ENCODE measurements at regions not wholly inside any gene's neighbourhood (a gene's known extent, or its start where the extent isn't known, plus 50 kb on each side); places are given as distances from the start of the nearest gene placed in this dataset.

GRCh38 chr1:29697391-29697780 is 461.1 kb downstream of the PTPRU start:
- Histone ChIP-seq H3K27me3 (ENCODE audit: control insufficient read depth, insufficient read depth, low read length) (no peaks in the 10 kb centered on the region), H3K9me3 (ENCODE audit: control insufficient read depth, insufficient read depth, low read length) (no peaks in the 10 kb centered on the region), H3K4me1 (ENCODE audit: control insufficient read depth, insufficient read depth, low read length) (no peaks in the 10 kb centered on the region), H3K4me3 (ENCODE audit: low read length) (no peak overlapping the region), H3K27ac (ENCODE audit: low read length) (no peak overlapping the region), H3K36me3 (ENCODE audit: control insufficient read depth, insufficient read depth, low read length) (no peaks in the 10 kb centered on the region)
- no peak for DNase-seq (ENCODE audit: low read depth, low spot score)
- no CpG with 5 or more reads among the region's 10 CpGs for WGBS (ENCODE audit: insufficient coverage, insufficient read length)

GRCh38 chr1:29696656-29697390 is 460.5 kb downstream of the PTPRU start:
- WGBS (ENCODE audit: insufficient coverage, insufficient read length) = no CpG with 5 or more reads among the region's 20 CpGs
- Histone ChIP-seq H3K36me3 (ENCODE audit: control insufficient read depth, insufficient read depth, low read length) (no peaks in the 10 kb centered on the region), H3K9me3 (ENCODE audit: control insufficient read depth, insufficient read depth, low read length) (no peaks in the 10 kb centered on the region), H3K4me1 (ENCODE audit: control insufficient read depth, insufficient read depth, low read length) (no peaks in the 10 kb centered on the region), H3K27me3 (ENCODE audit: control insufficient read depth, insufficient read depth, low read length) (no peaks in the 10 kb centered on the region), H3K27ac (ENCODE audit: low read length) (no peak overlapping the region), H3K4me3 (ENCODE audit: low read length) (no peak overlapping the region)
- no peak for DNase-seq (ENCODE audit: low read depth, low spot score)

- H3K4me1 ChIP-seq (ENCODE audit: control insufficient read depth, insufficient read depth, low read length) = no peaks in the 10 kb centered on the region
- WGBS (ENCODE audit: insufficient coverage, insufficient read length) = no CpG with 5 or more reads among the region's 5 CpGs
Observed at GRCh38 chr1:29695803-29696202, 459.5 kb downstream of the PTPRU start.

DNA sequence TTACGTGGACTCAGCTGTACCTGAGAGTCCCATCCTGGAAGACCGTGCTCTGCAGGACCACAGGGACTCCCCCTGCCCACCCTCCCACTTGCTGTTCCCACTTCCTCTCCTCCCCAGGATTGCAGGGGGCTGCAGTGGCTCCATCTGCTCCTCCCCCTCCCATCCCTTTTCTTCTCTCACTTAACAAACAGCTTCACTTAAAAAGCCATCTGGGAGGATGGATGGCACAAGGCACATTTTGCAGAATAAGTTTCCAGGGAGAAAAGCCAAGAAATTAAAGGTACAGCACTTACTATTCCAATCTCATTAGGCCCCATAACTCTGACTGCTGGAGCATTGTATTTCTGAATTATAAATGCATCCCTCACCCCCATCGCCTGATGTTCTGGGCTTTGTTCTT is 458.7 kb downstream of the PTPRU start:
- Histone ChIP-seq H3K27me3 (ENCODE audit: control insufficient read depth, insufficient read depth, low read length) (no peaks in the 10 kb centered on the region), H3K27ac (ENCODE audit: low read length) (no peak overlapping the region), H3K9me3 (ENCODE audit: control insufficient read depth, insufficient read depth, low read length) (no peaks in the 10 kb centered on the region), H3K4me1 (ENCODE audit: control insufficient read depth, insufficient read depth, low read length) (no peaks in the 10 kb centered on the region), H3K4me3 (ENCODE audit: low read length) (no peak overlapping the region), H3K36me3 (ENCODE audit: control insufficient read depth, insufficient read depth, low read length) (no peaks in the 10 kb centered on the region)
- DNase-seq (ENCODE audit: low read depth, low spot score) = no peak
- WGBS (ENCODE audit: insufficient coverage, insufficient read length) = no CpG with 5 or more reads among the region's 3 CpGs

More at GRCh38 chr1:29695803-29696202, 459.5 kb downstream of the PTPRU start:
- H3K27ac ChIP-seq (ENCODE audit: low read length) = no peak overlapping the region
- H3K27me3 ChIP-seq (ENCODE audit: control insufficient read depth, insufficient read depth, low read length) = no peaks in the 10 kb centered on the region
- H3K9me3 ChIP-seq (ENCODE audit: control insufficient read depth, insufficient read depth, low read length) = no peaks in the 10 kb centered on the region
- no peaks in the 10 kb centered on the region for H3K36me3 ChIP-seq (ENCODE audit: control insufficient read depth, insufficient read depth, low read length)
- no peak for DNase-seq (ENCODE audit: low read depth, low spot score)
- no peak overlapping the region for H3K4me3 ChIP-seq (ENCODE audit: low read length)

DNA sequence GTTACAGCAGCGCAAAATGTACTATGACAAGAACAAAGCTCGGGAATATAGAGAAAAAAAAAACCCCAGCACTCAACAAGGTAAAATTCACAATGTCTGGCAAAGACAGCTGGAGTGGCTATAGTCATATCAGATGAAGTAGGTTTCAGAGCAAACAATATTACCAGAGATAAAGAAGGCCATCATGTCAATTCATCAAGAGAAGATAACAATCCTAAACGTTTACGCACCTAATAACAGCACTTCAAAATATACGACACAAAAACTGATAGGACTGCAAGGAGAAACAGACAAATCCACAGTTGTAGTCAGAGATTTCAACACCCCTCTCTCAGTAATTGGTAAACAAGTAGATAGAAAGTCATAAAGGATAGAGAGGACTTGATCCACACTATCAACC is 455.2 kb downstream of the PTPRU start:
- H3K4me3 ChIP-seq (ENCODE audit: low read length) = no peak overlapping the region
- H3K4me1 ChIP-seq (ENCODE audit: control insufficient read depth, insufficient read depth, low read length) = no peaks in the 10 kb centered on the region
- no peak for DNase-seq (ENCODE audit: low read depth, low spot score)

DNA sequence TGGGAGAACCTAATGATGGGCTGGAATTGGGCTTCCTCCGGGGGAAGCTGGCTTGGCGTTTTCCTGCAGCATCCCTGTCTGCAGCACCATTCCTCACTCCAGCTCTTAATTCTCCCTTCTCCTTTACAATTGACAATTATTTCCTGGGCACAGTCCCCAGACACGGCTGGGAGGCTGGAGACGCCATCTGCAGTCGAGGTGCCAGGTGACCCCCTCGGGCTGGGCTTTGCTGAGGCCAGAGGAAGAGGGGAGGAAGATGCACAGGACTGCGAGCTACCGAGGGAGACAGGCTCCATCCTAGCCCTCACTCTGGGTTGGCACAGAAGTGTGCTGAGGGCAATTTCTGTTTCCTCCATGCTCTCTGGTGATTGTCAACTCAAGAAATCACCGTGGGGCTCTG is 453.8 kb downstream of the PTPRU start:
- DNase-seq (ENCODE audit: low read depth, low spot score) = no peak
- H3K9me3 ChIP-seq (ENCODE audit: control insufficient read depth, insufficient read depth, low read length) = no peaks in the 10 kb centered on the region
- no peaks in the 10 kb centered on the region for H3K27me3 ChIP-seq (ENCODE audit: control insufficient read depth, insufficient read depth, low read length)
- WGBS (ENCODE audit: insufficient coverage, insufficient read length) = no CpG with 5 or more reads among the region's 9 CpGs
- H3K27ac ChIP-seq (ENCODE audit: low read length) = no peak overlapping the region
- H3K36me3 ChIP-seq (ENCODE audit: control insufficient read depth, insufficient read depth, low read length) = no peaks in the 10 kb centered on the region
- no peaks in the 10 kb centered on the region for H3K4me1 ChIP-seq (ENCODE audit: control insufficient read depth, insufficient read depth, low read length)
- no peak overlapping the region for H3K4me3 ChIP-seq (ENCODE audit: low read length)

More for the DNA sequence above, 455.2 kb downstream of the PTPRU start:
- H3K27me3 ChIP-seq (ENCODE audit: control insufficient read depth, insufficient read depth, low read length) = no peaks in the 10 kb centered on the region
- no CpG with 5 or more reads among the region's 5 CpGs for WGBS (ENCODE audit: insufficient coverage, insufficient read length)
- no peak overlapping the region for H3K27ac ChIP-seq (ENCODE audit: low read length)
- H3K36me3 ChIP-seq (ENCODE audit: control insufficient read depth, insufficient read depth, low read length) = no peaks in the 10 kb centered on the region
- no peaks in the 10 kb centered on the region for H3K9me3 ChIP-seq (ENCODE audit: control insufficient read depth, insufficient read depth, low read length)

GRCh38 chr1:29689372-29690030 is 453.2 kb downstream of the PTPRU start:
- no CpG with 5 or more reads among the region's 13 CpGs for WGBS (ENCODE audit: insufficient coverage, insufficient read length)
- DNase-seq (ENCODE audit: low read depth, low spot score) = no peak
- Histone ChIP-seq H3K36me3 (ENCODE audit: control insufficient read depth, insufficient read depth, low read length) (no peaks in the 10 kb centered on the region), H3K9me3 (ENCODE audit: control insufficient read depth, insufficient read depth, low read length) (no peaks in the 10 kb centered on the region), H3K27ac (ENCODE audit: low read length) (no peak overlapping the region), H3K4me1 (ENCODE audit: control insufficient read depth, insufficient read depth, low read length) (no peaks in the 10 kb centered on the region), H3K4me3 (ENCODE audit: low read length) (no peak overlapping the region), H3K27me3 (ENCODE audit: control insufficient read depth, insufficient read depth, low read length) (no peaks in the 10 kb centered on the region)

GRCh38 chr1:29688471-29689365 is 452.4 kb downstream of the PTPRU start:
- Histone ChIP-seq H3K4me3 (ENCODE audit: low read length) (no peak overlapping the region), H3K27ac (ENCODE audit: low read length) (no peak overlapping the region), H3K36me3 (ENCODE audit: control insufficient read depth, insufficient read depth, low read length) (no peaks in the 10 kb centered on the region), H3K4me1 (ENCODE audit: control insufficient read depth, insufficient read depth, low read length) (no peaks in the 10 kb centered on the region), H3K9me3 (ENCODE audit: control insufficient read depth, insufficient read depth, low read length) (no peaks in the 10 kb centered on the region), H3K27me3 (ENCODE audit: control insufficient read depth, insufficient read depth, low read length) (no peaks in the 10 kb centered on the region)
- DNase-seq (ENCODE audit: low read depth, low spot score) = no peak
- no CpG with 5 or more reads among the region's 14 CpGs for WGBS (ENCODE audit: insufficient coverage, insufficient read length)

GRCh38 chr1:29687601-29688244 is 451.4 kb downstream of the PTPRU start:
- Histone ChIP-seq H3K27ac (ENCODE audit: low read length) (no peak overlapping the region), H3K27me3 (ENCODE audit: control insufficient read depth, insufficient read depth, low read length) (no peaks in the 10 kb centered on the region), H3K4me1 (ENCODE audit: control insufficient read depth, insufficient read depth, low read length) (no peaks in the 10 kb centered on the region), H3K9me3 (ENCODE audit: control insufficient read depth, insufficient read depth, low read length) (no peaks in the 10 kb centered on the region), H3K4me3 (ENCODE audit: low read length) (no peak overlapping the region), H3K36me3 (ENCODE audit: control insufficient read depth, insufficient read depth, low read length) (no peaks in the 10 kb centered on the region)
- WGBS (ENCODE audit: insufficient coverage, insufficient read length) = no CpG with 5 or more reads among the region's 4 CpGs
- no peak for DNase-seq (ENCODE audit: low read depth, low spot score)

- Histone ChIP-seq H3K27ac (ENCODE audit: low read length) (no peak overlapping the region), H3K27me3 (ENCODE audit: control insufficient read depth, insufficient read depth, low read length) (no peaks in the 10 kb centered on the region), H3K4me1 (ENCODE audit: control insufficient read depth, insufficient read depth, low read length) (no peaks in the 10 kb centered on the region), H3K36me3 (ENCODE audit: control insufficient read depth, insufficient read depth, low read length) (no peaks in the 10 kb centered on the region), H3K9me3 (ENCODE audit: control insufficient read depth, insufficient read depth, low read length) (no peaks in the 10 kb centered on the region), H3K4me3 (ENCODE audit: low read length) (no peak overlapping the region)
- DNase-seq (ENCODE audit: low read depth, low spot score) = no peak
- WGBS (ENCODE audit: insufficient coverage, insufficient read length) = no CpG with 5 or more reads among the region's 3 CpGs
Observed at GRCh38 chr1:29687166-29687565, 450.8 kb downstream of the PTPRU start.
